ENCODE measurements at regions not wholly inside any gene's neighbourhood (a gene's known extent, or its start where the extent isn't known, plus 50 kb on each side); places are given as distances from the start of the nearest gene placed in this dataset.

DNA sequence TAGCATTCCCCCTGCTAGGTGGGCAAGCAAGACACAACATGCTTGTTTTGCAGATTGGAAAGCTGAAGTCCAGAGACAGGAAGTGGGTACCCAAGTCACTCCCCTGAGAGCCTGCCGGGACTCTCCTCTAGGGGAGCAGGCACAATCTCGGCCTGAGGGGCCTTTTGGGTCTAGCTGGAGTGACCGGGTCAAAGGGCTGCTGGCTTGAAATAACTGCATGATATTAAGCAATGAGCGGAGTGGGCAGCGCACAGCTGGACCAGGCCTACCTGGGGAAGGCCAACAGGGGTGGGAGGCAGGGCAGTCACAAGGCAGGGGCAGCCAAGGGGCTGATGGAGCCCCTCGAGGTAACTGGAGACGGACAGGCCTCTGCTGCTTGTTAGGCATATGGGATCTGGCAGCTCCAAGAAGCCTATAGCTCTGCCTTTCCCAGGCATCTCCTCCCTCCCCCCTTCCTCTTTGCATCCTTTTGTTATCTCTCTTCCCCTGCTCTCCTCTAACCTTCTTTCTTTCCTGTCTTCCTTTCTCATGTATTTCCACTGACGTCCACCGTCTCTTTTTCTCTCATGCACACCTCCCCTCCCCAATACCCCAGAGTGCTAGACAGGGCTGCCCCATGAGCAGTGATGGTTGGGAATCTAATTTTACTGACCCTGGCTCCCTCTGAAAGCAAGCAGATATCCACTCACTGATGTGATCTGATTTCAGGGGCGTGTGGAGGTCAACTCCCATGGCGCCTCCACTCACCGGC is 237.5 kb downstream of the LOXHD1 start:
- H3K79me2 ChIP-seq (ENCODE audit: insufficient read depth, low read length): no peaks in the 10 kb centered on the region

DNA sequence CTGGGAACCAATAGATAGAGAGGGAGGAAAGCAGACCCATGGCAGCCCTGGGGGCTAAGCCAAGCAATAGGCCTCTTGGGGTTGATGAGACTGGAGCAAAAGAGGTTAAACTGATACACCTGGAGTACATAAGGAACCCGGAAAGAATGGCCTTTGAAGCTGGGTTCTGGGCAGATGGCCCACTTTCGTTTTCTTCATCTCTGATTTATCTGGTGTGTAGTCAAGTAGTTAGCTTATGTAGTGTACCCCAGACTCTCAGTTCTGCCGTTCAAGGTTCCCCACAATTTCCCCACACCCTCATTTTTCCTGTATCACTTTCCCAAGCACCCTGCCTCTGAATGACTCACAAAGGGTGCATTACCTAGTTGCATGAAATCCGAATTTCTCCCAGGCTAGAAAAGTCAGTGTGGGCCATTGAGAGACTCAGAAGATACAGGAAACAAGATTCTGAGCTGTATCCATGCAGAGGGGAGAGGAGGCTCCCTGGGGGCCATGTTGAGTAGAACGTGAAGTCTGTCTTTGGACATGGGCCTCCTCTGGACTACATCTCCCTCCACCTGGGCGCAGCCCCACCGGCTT is 235.0 kb downstream of the LOXHD1 start:
- Histone ChIP-seq H3K4me3 (ENCODE audit: insufficient read depth, low read length) (no peak overlapping the region), H3K4me2 (ENCODE audit: insufficient read depth, low read length) (no peak overlapping the region), H3K27me3 (ENCODE audit: insufficient read depth, low read length) (no peaks in the 10 kb centered on the region), H3K9me3 (ENCODE audit: low read depth, low read length) (no peaks in the 10 kb centered on the region), H2AFZ (ENCODE audit: low read length) (no peak overlapping the region), H4K20me1 (ENCODE audit: insufficient read depth, low read length) (no peaks in the 10 kb centered on the region), H3K36me3 (ENCODE audit: insufficient read depth, low read length) (no peaks in the 10 kb centered on the region), H3K4me1 (ENCODE audit: insufficient read depth, low read length) (no peaks in the 10 kb centered on the region), H3K27ac (ENCODE audit: low read depth, low read length) (no peak overlapping the region), H3K79me2 (ENCODE audit: insufficient read depth, low read length) (no peaks in the 10 kb centered on the region)
- no peak for DNase-seq (ENCODE audit: insufficient read length, low spot score, missing footprints)
- TF ChIP-seq, protein P1, sequence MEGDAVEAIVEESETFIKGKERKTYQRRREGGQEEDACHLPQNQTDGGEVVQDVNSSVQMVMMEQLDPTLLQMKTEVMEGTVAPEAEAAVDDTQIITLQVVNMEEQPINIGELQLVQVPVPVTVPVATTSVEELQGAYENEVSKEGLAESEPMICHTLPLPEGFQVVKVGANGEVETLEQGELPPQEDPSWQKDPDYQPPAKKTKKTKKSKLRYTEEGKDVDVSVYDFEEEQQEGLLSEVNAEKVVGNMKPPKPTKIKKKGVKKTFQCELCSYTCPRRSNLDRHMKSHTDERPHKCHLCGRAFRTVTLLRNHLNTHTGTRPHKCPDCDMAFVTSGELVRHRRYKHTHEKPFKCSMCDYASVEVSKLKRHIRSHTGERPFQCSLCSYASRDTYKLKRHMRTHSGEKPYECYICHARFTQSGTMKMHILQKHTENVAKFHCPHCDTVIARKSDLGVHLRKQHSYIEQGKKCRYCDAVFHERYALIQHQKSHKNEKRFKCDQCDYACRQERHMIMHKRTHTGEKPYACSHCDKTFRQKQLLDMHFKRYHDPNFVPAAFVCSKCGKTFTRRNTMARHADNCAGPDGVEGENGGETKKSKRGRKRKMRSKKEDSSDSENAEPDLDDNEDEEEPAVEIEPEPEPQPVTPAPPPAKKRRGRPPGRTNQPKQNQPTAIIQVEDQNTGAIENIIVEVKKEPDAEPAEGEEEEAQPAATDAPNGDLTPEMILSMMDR (IDR thresholded peaks at IDR 0.05; ENCODE audit: extremely low read depth, low read depth, low read length): no peak

More for the DNA sequence above, 237.5 kb downstream of the LOXHD1 start:
- Histone ChIP-seq H2AFZ (ENCODE audit: low read length) (no peak overlapping the region), H3K4me3 (ENCODE audit: insufficient read depth, low read length) (no peak overlapping the region), H3K4me2 (ENCODE audit: insufficient read depth, low read length) (no peak overlapping the region), H3K27ac (ENCODE audit: low read depth, low read length) (no peak overlapping the region), H3K27me3 (ENCODE audit: insufficient read depth, low read length) (no peaks in the 10 kb centered on the region), H3K36me3 (ENCODE audit: insufficient read depth, low read length) (no peaks in the 10 kb centered on the region), H4K20me1 (ENCODE audit: insufficient read depth, low read length) (no peaks in the 10 kb centered on the region), H3K4me1 (ENCODE audit: insufficient read depth, low read length) (no peaks in the 10 kb centered on the region), H3K9me3 (ENCODE audit: low read depth, low read length) (no peaks in the 10 kb centered on the region)
- DNase-seq (ENCODE audit: insufficient read length, low spot score, missing footprints): no peak
- TF ChIP-seq, protein P1 (IDR thresholded peaks at IDR 0.05; ENCODE audit: extremely low read depth, low read depth, low read length): no peak

GRCh38 chr18:46422552-46423055 is 234.4 kb downstream of the LOXHD1 start:
- H3K9me3 ChIP-seq (ENCODE audit: low read depth, low read length): no peaks in the 10 kb centered on the region
- TF ChIP-seq, protein P1 (IDR thresholded peaks at IDR 0.05; ENCODE audit: extremely low read depth, low read depth, low read length): no peak

GRCh38 chr18:46423226-46423805 is 233.7 kb downstream of the LOXHD1 start:
- Histone ChIP-seq H3K4me3 (ENCODE audit: insufficient read depth, low read length) (no peak overlapping the region), H2AFZ (ENCODE audit: low read length) (no peak overlapping the region), H3K27ac (ENCODE audit: low read depth, low read length) (no peak overlapping the region), H3K4me1 (ENCODE audit: insufficient read depth, low read length) (no peaks in the 10 kb centered on the region), H3K27me3 (ENCODE audit: insufficient read depth, low read length) (no peaks in the 10 kb centered on the region), H3K36me3 (ENCODE audit: insufficient read depth, low read length) (no peaks in the 10 kb centered on the region), H4K20me1 (ENCODE audit: insufficient read depth, low read length) (no peaks in the 10 kb centered on the region), H3K79me2 (ENCODE audit: insufficient read depth, low read length) (no peaks in the 10 kb centered on the region), H3K4me2 (ENCODE audit: insufficient read depth, low read length) (no peak overlapping the region), H3K9me3 (ENCODE audit: low read depth, low read length) (no peaks in the 10 kb centered on the region)
- TF ChIP-seq, protein P1 (IDR thresholded peaks at IDR 0.05; ENCODE audit: extremely low read depth, low read depth, low read length): no peak
- no peak for DNase-seq (ENCODE audit: insufficient read length, low spot score, missing footprints)

More at GRCh38 chr18:46422552-46423055, 234.4 kb downstream of the LOXHD1 start:
- no peaks in the 10 kb centered on the region for H3K4me1 ChIP-seq (ENCODE audit: insufficient read depth, low read length)
- H3K4me2 ChIP-seq (ENCODE audit: insufficient read depth, low read length): no peak overlapping the region
- no peak for DNase-seq (ENCODE audit: insufficient read length, low spot score, missing footprints)
- H3K36me3 ChIP-seq (ENCODE audit: insufficient read depth, low read length): no peaks in the 10 kb centered on the region
- no peaks in the 10 kb centered on the region for H4K20me1 ChIP-seq (ENCODE audit: insufficient read depth, low read length)
- H3K79me2 ChIP-seq (ENCODE audit: insufficient read depth, low read length): no peaks in the 10 kb centered on the region
- H2AFZ ChIP-seq (ENCODE audit: low read length): no peak overlapping the region
- no peak overlapping the region for H3K27ac ChIP-seq (ENCODE audit: low read depth, low read length)
- no peak overlapping the region for H3K4me3 ChIP-seq (ENCODE audit: insufficient read depth, low read length)
- H3K27me3 ChIP-seq (ENCODE audit: insufficient read depth, low read length): no peaks in the 10 kb centered on the region

Data from osteoblast (primary cell).